A204.1 (cell line): ENCODE measurements at regions not wholly inside any gene's neighbourhood (a gene's known extent, or its start where the extent isn't known, plus 50 kb on each side); places are given as distances from the start of the nearest gene placed in this dataset.
"Not testable (repeated sequence)": the region's sequence is repeated elsewhere in the genome, so short reads cannot be mapped to it uniquely, and the experiment has no call there.

Source experiments
- FAIRE-seq: peaks from 2 replicates; lab custom pipeline; 2012; peaks lifted over from hg19 to GRCh38; lab: Jason Lieb, UNC

DNA sequence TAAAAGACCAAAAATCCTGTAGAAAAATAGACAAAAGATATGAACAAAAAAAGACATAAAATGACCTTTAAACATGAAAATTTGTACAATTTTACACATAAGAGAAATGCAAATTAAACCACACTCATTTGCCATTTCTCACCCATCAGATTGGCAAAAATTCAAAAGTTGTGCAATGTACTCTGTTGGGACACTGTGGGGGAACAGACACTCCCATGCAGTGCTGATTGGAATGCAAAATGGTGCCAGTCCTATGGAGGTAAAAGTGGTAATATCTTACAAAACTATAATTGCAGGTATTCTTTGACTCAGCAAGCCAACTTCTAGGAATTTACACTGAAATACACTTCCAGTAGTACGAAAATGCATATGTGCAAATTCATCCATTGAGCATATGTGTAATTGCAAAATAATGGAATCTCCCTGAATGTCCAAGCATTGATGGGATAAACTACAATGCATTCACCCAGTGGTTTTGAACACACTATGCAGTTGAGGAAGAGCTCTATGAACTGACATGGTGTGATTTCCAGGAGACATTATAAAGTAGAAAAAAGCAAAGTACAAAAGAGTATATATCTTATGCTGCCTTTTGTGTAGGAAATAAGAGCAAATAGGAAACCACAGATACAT, 201.8 kb upstream of the ZNF521 start:
- FAIRE-seq = no peak

DNA sequence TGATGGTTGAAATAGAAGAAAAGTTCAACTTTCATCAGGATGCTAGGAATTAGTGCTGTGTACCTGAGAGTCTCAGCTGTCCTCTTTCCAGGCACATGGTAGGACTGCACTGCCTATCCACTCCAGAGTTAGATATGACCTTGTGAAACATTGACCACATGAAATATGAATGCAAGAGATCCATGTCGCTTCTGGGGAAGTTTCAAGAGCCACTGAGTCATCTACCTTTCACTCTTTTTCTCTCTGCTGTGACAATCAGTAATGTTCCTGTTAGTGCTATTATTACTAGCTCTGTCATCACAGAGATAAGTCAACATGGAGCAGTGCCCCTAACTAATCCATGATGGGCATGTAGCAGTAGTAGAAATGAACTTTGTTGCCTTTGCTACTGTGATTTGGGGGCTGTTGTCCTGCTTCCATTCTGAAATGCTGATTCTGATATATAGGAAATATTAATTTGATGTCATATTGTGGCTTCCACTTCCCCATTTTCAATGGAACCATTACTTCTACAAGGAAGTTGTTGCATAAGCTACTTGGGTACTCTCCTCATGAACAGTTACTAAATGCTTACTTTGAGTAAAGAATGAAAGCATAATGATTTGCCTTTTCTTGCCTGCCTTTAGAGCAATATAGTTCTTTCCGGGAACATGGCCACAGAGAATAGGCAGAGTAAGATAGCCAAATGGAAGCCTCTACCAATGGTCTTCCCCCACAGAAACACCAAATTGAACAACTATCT, 192.8 kb upstream of the ZNF521 start:
- no peak for FAIRE-seq

- no peak for FAIRE-seq
Observed at GRCh38 chr18:25538175-25538922, 186.4 kb upstream of the ZNF521 start.

GRCh38 chr18:25535495-25535894, 183.5 kb upstream of the ZNF521 start:
- FAIRE-seq = no peak

DNA sequence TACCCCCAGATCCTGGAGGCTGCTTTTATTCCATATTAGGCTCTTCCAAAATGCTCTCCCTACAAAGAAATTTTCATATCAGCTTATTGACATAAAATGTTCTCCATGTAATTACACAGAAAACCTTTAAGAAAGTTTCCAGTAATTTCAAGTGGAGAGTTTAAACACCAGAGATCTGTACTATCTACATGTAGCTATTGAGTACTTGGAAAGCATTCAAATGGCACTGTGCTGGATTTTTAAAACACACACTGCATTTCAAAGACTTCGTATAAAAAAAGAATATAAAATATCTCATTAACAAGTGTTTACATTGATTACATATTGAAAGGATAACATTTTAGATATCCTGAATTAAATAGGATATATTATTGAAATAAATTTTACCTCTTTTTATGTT, 182.4 kb upstream of the ZNF521 start:
- no peak for FAIRE-seq

DNA sequence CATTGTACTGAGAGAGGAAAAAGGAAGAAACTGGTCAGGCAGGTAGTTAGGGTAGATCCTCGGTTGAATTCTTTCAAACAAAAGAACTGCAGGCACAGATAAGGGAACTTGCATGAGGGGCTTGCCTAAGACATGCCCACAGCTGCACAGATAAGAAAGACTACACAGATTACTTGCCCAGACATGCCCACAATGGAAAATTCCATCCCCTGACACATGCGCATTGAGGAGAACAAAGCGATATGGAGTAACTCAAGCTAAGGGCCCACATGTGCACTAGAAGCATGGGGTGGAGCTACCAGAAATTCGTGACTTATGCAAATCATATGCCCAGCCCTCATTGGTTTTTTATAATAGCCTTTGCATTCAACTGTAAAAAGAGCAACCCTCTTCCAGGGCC, 181.3 kb upstream of the ZNF521 start:
- no peak for FAIRE-seq

DNA sequence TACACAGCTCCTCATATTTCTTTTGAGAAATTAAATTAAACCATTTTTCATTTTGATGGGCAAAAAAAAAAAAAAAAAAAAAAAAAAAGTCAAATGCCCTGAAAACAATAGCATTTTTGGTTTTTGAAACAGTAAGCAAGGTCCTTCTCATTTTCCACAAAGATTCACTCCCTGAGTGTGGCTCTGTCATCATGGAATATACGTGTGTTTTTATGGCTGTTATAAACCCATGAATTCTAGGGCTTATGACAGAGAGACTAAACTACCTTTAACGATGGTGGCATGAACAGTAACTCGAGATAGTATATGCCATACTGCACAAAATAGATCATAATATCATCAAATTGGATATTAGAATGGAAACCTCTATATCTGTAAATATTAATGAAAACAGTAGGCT, 179.2 kb upstream of the ZNF521 start:
- no peak for FAIRE-seq

GRCh38 chr18:25525789-25526188, 173.8 kb upstream of the ZNF521 start:
- FAIRE-seq = not testable (repeated sequence)

- no peak for FAIRE-seq
Observed at GRCh38 chr18:25518716-25519053, 166.7 kb upstream of the ZNF521 start.

- FAIRE-seq = no peak
Observed at GRCh38 chr18:25517881-25518715, 166.1 kb upstream of the ZNF521 start.

- no peak for FAIRE-seq
Observed at GRCh38 chr18:25516747-25517498, 165.0 kb upstream of the ZNF521 start.

GRCh38 chr18:25516121-25516520, 164.2 kb upstream of the ZNF521 start:
- no peak for FAIRE-seq

DNA sequence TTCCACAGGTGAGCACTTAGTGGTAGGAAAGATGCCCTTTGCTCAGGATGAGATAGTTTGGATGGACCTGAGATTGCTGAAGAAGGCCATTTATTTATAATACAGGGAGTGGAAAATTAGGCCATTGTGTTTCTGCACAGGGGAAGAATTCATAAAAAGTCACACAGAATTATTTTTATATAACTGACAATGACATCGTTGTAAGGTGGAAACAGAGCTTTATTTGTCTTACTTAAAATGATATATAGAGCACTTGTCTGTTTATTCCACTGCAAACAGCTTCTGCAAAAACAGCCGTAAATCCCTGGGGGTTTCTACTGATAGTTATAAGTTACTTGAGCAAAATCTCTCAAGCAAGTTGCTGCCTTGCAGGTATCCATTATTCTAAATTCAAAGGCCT, 158.1 kb upstream of the ZNF521 start:
- FAIRE-seq = no peak

DNA sequence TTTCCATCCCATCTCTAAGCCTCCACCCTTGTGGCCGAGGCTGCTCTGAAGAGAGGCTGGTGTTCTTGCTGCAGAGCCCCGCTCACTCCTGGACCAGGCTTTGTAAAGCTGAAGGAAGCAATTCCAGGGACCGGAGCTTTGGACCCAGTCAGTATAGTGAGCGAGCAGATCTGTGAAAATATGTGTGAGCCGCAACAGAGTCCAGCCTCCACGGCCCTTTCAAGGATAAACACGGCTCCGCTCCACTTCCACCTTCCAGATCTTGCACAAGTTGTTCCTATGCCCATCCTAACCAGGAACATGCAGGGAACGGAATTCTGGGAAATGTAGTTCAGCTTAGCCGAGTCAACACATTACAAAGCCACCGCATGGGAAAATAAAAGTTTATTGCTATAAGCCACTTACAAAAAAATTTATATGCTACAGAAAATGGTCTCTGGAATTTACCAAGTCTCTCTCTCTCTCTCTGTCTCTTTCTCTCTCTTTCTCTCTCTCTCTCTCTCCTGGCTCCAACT, 151.7 kb upstream of the ZNF521 start:
- FAIRE-seq = peak; percentile 59

DNA sequence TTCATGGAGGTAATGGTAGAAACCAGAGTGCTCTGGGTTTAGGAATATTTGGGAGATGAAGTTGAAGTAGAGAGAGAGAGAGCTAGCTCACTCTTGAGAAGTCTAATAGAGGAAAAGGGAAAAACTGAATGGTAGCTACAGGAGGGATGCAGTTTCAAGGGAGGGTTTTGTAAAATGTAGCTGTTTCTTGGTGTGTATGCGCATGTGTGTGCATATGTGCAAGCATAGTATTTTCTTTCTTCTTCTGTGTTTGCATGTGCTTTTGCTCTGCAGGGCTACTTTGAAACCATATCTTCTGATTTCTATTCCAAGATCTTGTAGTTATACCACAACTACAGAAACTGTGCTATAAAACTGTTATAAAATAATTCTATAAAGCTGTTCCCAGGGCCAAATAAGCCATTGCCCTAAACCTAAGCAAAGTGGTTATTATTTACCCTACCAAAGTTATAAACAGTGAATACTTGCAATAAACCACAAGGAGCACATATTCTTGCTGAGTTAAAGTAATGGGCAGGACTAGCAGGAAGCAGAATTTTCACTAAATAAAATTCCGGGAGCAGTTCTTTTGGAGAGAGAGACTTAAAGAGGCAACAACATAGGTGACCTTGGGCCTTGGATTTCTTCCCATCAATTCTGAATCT, 145.3 kb upstream of the ZNF521 start:
- no peak for FAIRE-seq

DNA sequence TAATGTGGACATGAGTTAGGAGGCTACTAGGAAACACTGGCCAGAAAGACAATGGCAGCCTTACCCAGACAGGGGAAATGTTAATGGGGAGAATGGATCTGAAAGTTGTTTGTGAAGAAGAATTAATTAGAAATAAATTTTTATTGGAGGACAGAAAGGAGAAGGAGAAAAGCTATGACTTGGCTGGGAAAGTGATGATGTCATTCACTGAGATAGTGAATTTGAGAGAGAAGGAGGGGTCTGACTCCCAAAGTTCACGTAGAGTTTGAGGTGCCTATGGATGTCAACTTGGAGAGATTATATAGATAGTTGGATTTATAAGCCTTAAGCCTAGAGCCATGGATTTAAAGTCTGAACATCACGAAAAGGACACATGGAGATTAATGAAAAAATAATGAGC, 144.6 kb upstream of the ZNF521 start:
- no peak for FAIRE-seq

DNA sequence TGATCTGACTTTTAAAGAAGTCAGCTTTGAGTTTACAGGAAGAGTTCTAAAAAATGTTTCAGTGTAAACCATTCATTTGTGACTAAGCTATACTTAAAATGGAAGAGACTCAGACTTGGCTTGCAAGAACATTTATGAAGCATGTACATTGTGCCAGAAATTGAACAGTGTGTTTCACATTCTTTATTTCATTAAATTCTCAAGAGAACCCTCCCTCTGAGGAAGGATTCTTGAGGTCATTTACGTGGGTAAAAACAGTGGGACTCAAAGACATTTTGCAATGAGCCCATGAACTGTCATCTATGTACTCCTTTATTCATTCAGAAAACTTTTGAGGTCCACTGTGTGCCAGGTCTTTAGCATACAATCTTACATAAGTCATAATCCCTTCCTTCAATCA, 143.6 kb upstream of the ZNF521 start:
- no peak for FAIRE-seq

DNA sequence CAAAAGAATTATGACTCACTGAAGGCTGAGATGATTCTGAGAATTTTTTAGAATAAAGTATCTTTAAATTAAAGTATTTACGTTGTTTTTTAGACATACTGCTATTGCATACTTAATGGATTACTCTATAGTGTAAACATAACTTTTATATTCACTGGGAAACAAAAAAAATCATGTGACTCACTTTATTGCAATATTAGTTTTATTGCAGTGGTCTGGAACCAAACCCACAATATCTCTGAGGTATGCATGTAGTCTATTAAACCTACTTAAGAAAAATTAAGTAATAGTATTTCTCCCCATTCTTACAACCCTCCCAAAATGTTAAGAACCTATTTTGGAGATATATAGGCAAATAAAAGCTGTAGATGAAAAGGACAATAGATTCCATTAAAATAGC, 142.9 kb upstream of the ZNF521 start:
- FAIRE-seq = no peak

DNA sequence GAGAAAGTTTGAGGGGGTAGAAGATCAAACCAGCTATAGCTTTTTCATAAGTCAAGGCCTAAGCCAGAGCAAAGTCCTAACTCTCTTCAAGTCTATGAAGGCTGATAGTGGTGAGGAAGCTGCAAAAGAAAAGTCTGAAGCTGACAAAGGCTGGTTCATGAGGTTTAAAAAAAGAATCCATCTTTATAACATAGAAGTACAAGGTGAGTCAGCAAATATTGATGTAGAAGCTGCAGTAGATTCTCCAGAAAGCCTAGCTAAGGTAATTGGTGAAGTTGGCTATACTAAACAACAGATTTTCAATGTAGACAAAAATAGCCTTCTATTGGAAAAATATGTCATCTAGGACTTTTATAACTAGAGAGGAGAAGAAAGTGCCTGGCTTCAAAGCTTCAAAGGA, 141.4 kb upstream of the ZNF521 start:
- no peak for FAIRE-seq

DNA sequence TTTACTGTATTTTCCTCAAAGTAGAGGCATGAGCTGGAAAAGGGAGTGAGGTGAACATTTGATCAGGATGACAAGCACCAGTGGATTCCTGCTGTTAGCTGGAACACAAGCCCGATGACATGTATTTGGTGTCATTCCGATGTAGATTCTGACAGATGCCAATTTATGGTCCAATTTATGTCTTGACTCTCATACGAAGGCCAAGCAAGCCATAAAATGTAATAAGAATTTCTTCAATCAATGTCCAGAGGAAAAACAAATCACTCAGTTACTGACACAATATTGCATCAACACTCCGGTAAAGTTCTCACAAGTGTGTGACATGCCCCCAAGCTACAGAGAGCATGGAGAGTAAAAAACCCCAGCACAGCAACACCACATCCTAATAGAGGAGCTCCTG, 138.3 kb upstream of the ZNF521 start:
- FAIRE-seq = no peak

DNA sequence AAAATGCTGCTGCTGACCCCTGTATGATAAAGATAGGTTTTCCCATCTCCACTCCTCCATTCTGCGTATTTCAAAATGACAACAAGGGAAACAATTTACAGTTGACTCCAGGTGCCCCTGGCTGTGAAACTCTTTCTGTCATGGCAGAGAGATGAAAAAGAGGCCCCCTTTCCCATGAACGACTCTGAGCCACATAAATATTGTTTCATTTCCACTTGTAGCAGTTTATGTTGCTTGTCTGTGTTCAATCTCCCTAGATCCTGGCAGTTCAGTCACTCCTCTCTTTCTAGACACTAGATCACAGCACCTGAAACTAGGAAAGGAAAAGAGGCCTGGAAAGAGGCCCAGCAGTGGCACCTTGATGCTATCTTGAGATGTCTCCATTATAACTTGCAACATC, 121.0 kb upstream of the ZNF521 start:
- no peak for FAIRE-seq
